ENCODE measurements at regions not wholly inside any gene's neighbourhood (a gene's known extent, or its start where the extent isn't known, plus 50 kb on each side); places are given as distances from the start of the nearest gene placed in this dataset.

- DNase-seq, result peak in 1 of 2 donors; percentile 2
Measured at GRCh38 chr14:85296456-85297210, 233.3 kb upstream of the FLRT2 start.

DNA sequence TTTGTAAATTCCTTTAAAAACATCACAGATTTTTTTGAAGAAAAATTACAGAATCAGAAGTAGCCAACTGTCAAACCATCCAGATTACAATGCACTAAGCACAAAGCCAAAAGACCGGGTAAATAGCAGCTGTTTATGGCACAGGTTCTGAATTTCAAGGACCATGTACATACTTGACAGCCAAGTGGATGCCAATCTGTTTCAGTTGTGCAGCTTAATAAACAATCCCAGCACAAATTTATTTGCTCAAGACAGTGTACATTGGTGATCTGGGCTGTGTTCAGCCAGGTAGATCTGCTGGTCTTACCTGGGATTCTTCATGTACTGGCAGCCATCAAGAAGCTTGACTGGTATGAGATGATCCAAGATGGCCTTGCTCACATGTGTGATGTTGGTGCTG is 229.8 kb upstream of the FLRT2 start:
- no peak for DNase-seq

GRCh38 chr14:85301506-85301905 is 228.4 kb upstream of the FLRT2 start:
- no peak for DNase-seq

DNA sequence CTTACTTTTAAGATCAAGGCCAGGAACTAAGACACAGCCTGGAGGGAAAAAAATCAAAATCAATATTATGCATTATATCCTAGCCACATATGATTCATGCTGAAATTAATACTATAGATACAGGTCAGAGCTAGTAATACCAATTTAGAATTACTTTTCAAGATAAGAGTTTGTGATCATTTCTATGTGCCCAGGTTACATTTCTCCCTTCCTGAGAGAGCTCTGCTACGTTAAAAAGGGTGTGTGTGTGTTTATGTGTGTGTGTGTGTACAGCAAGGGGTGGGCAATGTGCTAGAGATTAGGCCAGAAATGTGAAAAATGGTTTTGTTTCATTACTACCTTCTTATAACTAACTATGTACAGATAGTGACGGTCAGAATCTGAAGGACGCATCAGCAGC is 223.9 kb upstream of the FLRT2 start:
- DNase-seq, result no peak

DNA sequence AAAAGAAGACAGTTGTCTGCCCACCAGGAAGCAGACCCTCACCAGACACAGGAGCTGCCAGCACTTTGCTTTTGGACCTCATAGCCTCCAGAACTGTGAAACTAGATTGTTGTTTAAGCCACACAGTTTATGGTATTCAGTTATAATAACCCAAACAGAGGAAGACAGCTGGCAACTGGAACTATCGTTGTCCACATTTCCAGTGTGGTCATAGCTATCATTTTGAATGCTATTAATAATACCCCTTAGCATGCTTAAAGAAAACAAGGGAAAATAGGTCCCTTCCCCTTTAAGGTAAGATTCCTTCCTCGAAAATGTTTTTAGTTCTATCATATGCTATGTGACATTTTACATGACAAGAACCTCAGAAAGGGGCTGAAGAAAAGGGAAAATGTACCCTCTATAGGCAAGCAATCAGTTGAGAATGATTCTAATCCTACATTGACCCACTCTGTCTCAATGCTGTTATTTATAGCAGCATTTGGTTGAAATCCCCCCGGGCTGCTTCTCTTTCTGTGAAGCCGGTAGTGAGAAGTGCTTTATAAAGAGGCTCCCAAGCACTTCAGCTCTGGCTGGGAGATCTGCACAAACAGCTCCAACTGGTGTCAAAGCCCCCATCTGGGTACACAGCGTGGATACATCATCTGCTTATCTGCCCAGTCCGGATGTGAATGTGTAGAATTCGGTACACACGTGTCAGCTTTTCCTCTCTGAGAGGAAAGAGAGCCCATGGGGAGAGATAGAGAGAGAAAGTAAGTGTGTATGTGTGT is 221.2 kb upstream of the FLRT2 start:
- no peak for DNase-seq

- DNase-seq, result no peak
Measured at GRCh38 chr14:85310491-85311272, 219.3 kb upstream of the FLRT2 start.

GRCh38 chr14:85313560-85314207 is 216.3 kb upstream of the FLRT2 start:
- DNase-seq, result no peak

GRCh38 chr14:85315290-85315689 is 214.7 kb upstream of the FLRT2 start:
- DNase-seq, result no peak

DNA sequence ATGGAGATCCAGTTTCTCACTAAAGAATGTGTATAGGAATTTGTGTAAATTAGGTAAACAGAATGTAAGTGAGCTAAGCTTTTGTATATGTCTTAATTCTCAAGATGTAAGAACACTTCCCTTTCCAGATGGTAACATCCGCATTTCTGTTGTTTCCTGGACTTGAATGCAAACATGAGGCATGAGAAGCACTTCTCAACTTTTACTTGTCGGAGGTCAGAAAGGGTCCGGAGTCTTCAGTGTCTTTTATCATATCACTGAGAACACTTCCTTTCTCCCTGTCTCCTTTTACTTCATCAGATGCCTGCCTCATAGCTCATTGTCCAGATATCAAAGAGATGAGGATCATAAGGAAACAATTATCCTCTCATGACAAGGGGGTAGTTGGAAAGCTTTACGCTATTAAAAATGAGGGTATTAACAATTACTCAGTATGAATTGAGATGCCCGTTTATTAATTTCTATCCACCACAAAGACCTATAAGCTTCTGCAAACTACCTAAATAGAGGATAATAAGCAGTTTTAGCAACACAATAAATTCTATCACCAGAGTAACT is 214.1 kb upstream of the FLRT2 start:
- DNase-seq, result no peak

DNA sequence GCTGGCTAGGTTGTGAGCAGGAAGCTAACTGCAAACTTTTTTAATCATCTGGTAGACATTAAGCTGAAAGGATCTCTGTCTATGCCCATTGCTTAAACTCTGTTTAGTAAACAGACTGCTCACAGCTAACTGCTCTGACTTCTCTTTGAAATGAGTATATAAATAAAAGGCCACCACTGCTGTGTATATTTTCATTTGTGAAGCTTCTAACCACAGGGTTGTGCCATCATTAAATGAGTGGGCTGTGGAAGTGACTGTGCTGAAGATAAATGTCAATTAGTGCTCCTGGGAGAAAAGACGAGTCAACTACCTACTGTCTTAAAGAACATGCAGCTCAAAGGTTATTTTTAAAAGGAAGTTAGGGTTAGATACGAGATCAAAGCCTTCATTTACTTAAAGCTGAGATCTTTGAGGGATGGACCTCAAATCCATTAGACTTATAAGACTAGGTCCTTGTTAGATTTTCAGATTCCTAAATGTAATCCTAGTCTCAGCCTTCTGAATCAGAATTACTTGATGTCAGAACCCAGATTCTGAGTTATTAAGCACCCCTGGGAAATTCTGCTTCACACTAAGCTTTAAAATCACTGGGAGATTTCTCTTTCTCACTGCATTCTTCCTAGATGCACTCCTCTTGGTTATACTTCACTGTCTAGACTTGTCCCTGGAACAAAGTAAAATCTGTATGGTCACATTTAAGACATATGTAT is 213.1 kb upstream of the FLRT2 start:
- DNase-seq, result no peak

DNA sequence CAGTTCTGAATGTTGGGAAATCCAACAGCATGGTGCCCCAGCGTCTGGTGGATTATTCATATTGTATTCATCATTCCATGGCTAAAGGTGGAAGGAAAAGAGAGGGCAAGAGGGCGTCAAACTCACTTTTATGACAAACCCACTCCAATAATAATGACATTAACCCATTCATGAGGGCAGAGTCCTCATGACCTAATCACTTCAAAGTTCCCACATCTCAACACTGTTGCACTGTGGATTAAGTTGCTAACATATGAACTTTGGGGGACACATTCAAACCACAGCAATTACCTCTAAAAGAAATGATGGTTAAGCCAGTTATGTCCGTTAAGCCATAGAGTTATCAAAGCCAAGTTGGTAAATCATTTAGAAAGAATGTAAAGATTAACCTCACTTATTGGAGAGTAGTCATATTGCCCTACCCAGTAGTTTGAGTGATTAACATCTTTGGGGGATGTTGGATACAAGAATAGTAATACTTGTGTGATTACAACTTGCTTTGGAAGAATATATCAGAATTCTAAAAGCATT is 212.4 kb upstream of the FLRT2 start:
- no peak for DNase-seq

DNA sequence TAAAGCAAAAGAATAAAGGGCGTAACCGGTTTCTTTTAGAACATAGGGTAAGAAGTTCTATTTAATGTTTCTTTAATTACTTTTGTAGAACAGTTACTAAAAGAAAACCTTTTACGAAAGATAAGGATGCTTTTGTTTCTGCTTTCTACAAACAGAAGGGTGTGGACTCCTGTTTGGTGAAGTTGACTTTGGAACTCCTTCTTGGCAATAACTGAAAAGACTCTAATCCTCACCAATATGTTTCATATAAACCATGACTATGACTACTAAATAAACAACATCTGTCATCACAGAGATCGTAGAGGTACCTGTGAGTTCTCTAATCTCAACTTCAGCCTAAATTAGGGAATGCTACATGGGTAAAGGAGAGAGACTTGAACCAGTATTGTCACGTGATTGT is 210.8 kb upstream of the FLRT2 start:
- DNase-seq, result no peak

- no peak for DNase-seq
Measured at GRCh38 chr14:85319998-85320630, 209.8 kb upstream of the FLRT2 start.

- DNase-seq, result no peak
Measured at GRCh38 chr14:85325134-85326017, 204.6 kb upstream of the FLRT2 start.

GRCh38 chr14:85332401-85332800 is 197.5 kb upstream of the FLRT2 start:
- no peak for DNase-seq

DNA sequence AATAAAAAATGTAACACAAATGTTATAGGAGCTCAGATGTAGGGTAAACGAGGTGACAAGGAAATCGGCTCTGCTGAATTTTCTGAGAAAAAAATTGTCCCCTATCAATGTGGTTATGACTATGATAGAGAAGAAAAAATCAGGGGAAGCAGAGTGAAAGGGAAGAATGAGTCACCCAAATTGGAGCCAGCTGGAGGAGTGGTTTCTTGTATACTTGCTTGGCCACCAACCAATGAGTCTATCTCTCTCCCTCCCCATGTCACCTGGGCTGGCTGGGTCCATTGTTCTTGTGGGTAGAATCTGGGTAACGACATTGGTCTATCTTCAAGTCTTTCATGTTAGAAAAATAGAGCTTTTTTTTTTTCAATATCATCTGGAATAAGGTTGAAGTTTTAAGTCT is 196.6 kb upstream of the FLRT2 start:
- no peak for DNase-seq

DNA sequence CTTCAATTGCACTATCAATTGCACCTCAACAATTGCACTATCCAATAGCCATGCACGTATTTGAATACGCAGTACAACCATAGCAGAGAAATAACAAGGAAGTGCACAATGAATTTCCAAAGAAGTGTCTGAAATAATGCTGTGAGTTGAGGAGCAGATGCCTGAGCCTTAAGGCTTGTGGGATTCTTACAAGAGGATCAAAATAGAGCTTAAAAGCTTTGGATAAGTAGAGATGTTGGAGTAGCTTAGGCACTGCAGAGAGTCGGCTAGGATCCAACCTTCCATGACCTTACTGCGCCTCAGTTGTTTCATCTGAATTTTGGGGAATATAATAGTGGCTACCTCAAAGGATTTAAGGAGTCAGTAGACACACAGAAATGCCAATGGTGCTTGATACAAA is 196.1 kb upstream of the FLRT2 start:
- no peak for DNase-seq

DNA sequence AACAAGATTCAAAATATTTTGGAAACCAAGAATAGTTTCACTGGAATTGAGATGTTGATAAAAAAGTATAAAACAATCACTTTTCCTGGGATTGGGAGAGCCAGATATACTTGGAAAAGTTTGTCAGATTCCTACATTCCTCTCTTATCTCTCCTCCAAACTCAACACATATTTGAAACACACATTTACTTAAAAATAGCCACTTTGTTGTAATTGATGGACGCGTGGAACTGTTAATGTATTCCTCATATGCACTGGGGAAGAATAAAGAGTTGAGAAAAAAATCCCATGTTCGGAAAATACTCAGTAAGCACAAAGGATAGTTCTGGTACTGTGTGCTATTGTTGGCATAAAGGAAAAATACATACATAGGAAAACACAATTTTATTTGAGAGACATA is 195.6 kb upstream of the FLRT2 start:
- no peak for DNase-seq

DNA sequence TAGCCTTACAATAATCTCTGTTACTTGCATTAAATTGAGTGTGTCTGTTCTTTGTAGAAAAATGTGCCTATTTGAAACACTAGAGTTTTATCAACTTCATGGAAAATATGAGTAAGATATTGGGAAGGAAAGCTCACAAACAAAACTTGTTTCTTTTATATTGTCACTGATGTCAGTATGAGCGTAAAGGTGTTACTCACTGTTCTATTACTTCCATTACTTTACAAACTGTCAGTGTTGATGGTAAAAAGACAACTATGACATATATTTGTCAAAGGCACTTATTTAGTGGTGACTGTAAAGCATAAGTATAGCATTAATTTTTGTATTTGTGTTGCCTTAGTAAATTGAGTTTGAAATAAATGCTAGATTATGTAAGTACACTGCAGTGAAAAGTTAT is 193.7 kb upstream of the FLRT2 start:
- no peak for DNase-seq

- no peak for DNase-seq
Measured at GRCh38 chr14:85336817-85337216, 193.1 kb upstream of the FLRT2 start.

All from CD4-positive, alpha-beta T cell treated with Interleukin-1 beta for 1 hour (primary cell).